IPS DF 6.9 (cell line): ENCODE measurements at regions not wholly inside any gene's neighbourhood (a gene's known extent, or its start where the extent isn't known, plus 50 kb on each side); places are given as distances from the start of the nearest gene placed in this dataset.
"Not testable (repeated sequence)": the region's sequence is repeated elsewhere in the genome, so short reads cannot be mapped to it uniquely, and the experiment has no call there.

Experiments
- DNase-seq: peaks from one replicate; pipeline ENCODE4 v3.0.0-alpha.2; 2013; ENCODE audit warnings: low read depth, low spot score
- H3K27ac ChIP-seq: one replicate; pipeline ENCODE4 v1.5.1; 2013; ENCODE audit warnings: low read length, control low read depth
- H3K27me3 ChIP-seq: 2 replicates; pipeline ENCODE4 v1.6.1; 2013; ENCODE audit warnings: mild to moderate bottlenecking, low read length; ENCODE audit not compliant: control insufficient read depth, insufficient read depth
- H3K36me3 ChIP-seq: 2 replicates; pipeline ENCODE4 v1.6.1; 2013; ENCODE audit warnings: low read length; ENCODE audit not compliant: control insufficient read depth, insufficient read depth
- H3K4me1 ChIP-seq: 2 replicates; pipeline ENCODE4 v1.6.1; 2013; ENCODE audit warnings: low read length; ENCODE audit not compliant: control insufficient read depth, insufficient read depth
- H3K4me3 ChIP-seq: 2 replicates; pipeline ENCODE4 v1.5.1; 2013; ENCODE audit warnings: mild to moderate bottlenecking, low read length
- H3K9me3 ChIP-seq: 2 replicates; pipeline ENCODE4 v1.6.1; 2013; ENCODE audit warnings: low read length, inconsistent platforms; ENCODE audit not compliant: control insufficient read depth, insufficient read depth
- WGBS: extraction: QIAGEN DNeasy Blood & Tissue Kit; methylation state at CpG from one replicate; pipeline ENCODE4 v1.1.7; 2013; ENCODE audit warnings: mixed read lengths, missing lambda C conversion rate; ENCODE audit not compliant: insufficient read length, insufficient coverage; 5-methylcytosine and 5-hydroxymethylcytosine counted together

DNA sequence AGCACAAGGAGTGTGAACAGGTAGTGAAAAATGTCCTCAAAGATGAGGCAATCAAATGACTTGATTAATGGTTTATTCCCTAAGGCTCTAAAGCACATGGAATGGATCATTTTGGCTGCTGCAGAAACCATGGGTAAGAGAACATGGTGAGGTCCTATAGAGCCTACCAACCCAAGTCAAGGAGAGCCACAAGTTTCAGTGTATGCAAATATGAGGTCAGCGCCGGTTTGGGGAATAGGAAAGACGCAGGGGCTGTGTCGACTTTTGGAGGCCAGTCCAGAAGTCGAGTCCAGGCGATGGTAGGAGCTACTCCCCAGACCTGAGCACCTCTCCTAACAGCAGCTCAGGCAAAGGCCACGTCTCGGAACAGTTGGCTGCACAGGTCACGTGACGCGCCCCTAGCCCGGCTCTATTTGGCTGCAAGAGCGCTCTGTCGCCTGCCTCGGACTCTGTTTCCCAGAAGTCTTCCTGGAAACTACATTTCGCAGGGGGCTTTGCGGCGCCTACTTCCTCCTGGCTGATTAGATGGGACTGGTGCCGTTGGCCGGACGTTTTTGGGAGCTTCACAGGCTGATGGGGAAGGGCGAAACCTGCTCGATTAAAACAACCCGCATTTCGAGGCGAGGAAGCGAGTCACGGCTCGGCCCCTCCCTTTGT, 74.4 kb upstream of the CHD6 start:
- H3K9me3 ChIP-seq, result no peaks in the 10 kb centered on the region
- peak overlapping the region; percentile 45; the same call in 1 of the 2 replicates for H3K4me3 ChIP-seq
- H3K36me3 ChIP-seq, result no peaks in the 10 kb centered on the region
- no CpG with 5 or more reads among the region's 29 CpGs for WGBS
- no peaks in the 10 kb centered on the region for H3K27me3 ChIP-seq
- no peak overlapping the region for H3K27ac ChIP-seq
- DNase-seq, result peak; percentile 93
- H3K4me1 ChIP-seq, result peaks cover 3% of the 10 kb centered on the region; the same call in 1 of the 2 replicates

DNA sequence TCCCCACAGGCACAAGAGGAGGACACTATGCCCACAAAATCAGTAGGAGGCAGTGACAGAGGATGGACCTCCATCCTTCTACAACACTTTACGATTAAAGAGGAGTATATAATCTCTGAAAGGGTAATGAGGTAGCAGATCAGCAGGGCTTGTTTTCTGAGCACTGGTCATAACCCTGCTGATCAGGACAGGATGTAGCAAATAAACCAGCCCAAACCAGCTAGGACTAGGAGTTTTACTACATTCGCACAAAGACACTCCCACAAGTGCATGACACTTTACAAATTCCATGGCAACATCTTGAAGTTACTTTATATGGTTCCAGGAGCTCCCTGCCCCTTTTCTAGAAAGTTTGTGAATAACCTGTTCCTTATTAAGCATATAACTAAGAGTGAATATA, 73.3 kb upstream of the CHD6 start:
- H3K36me3 ChIP-seq, result no peaks in the 10 kb centered on the region
- no CpG with 5 or more reads among the region's 2 CpGs for WGBS
- peaks cover 3% of the 10 kb centered on the region; the same call in 1 of the 2 replicates for H3K4me1 ChIP-seq
- DNase-seq, result no peak
- no peak overlapping the region for H3K4me3 ChIP-seq
- H3K27me3 ChIP-seq, result no peaks in the 10 kb centered on the region
- no peaks in the 10 kb centered on the region for H3K9me3 ChIP-seq
- no peak overlapping the region for H3K27ac ChIP-seq

DNA sequence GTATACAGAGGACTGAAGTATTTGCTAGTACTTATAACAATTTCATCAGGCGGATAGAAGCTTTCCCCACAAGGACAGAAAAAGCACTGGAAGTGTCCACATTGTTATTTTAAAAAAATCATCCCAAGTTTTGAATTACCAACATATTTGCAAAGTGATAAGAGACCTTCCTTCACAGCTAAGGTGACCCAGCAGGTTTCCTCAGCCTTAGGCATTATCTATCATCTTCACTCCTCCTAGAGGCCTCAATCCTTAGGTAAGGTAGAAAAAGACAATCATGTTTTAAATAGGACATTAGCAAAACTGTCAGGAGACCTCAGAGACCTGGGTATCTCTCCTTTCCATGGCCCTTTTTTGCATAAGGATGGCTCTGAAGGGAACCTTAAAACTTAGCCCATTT, 72.5 kb upstream of the CHD6 start:
- no peak for DNase-seq
- peaks cover 3% of the 10 kb centered on the region; the same call in 1 of the 2 replicates for H3K4me1 ChIP-seq
- H3K9me3 ChIP-seq, result no peaks in the 10 kb centered on the region
- H3K4me3 ChIP-seq, result no peak overlapping the region
- H3K27ac ChIP-seq, result no peak overlapping the region
- no peaks in the 10 kb centered on the region for H3K27me3 ChIP-seq
- no peaks in the 10 kb centered on the region for H3K36me3 ChIP-seq
- no CpG with 5 or more reads among the region's 1 CpG for WGBS

DNA sequence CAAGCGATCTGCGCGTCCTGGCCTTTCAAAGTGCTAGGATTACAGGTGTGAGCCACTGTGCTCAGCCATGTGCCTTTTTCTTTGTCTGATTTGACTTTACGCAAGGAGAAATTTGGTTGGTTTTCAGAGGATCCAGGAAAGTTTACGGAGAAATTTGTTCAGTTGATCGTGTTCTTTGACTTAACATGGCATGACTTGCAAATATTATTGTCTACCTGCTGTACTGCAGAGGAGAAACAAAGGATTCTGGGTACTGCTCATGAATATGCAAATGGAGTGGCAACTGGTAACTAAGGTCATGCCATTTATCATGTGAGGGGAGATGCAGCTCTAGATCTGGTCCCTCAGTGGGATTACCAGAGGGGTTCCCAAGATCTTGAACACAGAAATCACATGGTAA, 68.8 kb upstream of the CHD6 start:
- no peak overlapping the region for H3K27ac ChIP-seq
- no peaks in the 10 kb centered on the region for H3K36me3 ChIP-seq
- no peak for DNase-seq
- no CpG with 5 or more reads among the region's 6 CpGs for WGBS
- H3K4me3 ChIP-seq, result no peak overlapping the region
- no peaks in the 10 kb centered on the region for H3K27me3 ChIP-seq
- H3K9me3 ChIP-seq, result no peaks in the 10 kb centered on the region
- peaks cover 1% of the 10 kb centered on the region; the same call in 1 of the 2 replicates for H3K4me1 ChIP-seq

DNA sequence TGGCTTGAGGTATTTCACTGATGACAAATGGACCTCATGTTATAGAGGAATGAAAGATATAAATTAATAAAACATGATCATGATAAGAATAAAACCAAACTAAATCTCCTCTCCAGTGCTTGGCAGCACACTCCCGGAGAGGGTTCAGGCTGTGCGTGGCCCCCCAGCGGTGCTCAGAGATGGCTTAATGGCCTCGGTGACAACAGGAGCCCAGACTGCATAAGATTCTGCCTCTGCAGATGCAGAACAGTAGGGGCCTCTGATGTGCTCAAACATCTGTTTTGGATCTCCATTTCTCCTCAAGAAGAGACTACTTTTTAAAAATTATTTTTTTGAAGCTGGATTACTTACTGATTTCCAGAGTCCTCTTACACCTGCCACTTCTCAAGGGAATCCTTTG, 67.0 kb upstream of the CHD6 start:
- WGBS, result no CpG with 5 or more reads among the region's 4 CpGs
- not testable (repeated sequence) for H3K4me3 ChIP-seq, DNase-seq, H3K36me3 ChIP-seq, H3K4me1 ChIP-seq, H3K27ac ChIP-seq, H3K9me3 ChIP-seq, H3K27me3 ChIP-seq

DNA sequence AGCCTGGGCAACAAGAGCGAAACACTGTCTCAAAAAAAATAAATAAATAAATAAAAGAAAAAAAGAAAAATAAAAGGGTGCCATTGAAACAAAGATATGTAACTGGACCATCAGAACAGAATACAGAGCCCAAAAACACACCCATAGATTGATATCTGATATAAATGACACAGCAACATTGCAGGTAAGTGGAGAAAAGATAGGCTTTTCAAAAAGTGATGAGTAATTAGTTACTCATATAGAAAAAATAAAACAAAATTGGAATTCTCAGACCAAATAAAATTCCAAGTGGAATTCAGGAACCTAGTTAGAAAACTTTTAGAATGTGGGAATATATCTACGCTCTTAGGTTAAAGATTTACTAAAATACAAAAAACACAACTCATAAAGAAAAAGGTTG, 60.6 kb upstream of the CHD6 start:
- Histone ChIP-seq H3K27me3 (no peaks in the 10 kb centered on the region), H3K4me1 (no peaks in the 10 kb centered on the region)
- no CpG with 5 or more reads among the region's 2 CpGs for WGBS

DNA sequence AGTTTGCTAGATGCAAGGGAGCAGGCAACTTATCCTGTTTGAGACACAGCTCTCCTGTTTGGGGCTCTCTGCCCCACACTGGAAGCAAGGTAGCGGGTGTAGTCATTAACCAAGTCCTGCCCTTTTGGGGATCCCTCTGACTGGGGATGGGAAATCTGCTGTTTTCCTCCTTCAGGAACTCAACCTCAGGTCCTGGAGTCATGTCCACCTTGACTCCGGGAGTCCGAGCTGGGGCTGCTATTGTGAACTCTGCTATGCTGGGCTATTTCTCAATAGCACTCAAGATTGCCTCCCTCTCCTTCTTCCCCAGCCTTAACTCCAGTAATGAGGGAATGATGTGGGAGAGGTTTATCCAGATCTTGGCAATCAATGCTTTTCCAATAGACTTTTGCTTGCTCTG, 54.1 kb upstream of the CHD6 start:
- Histone ChIP-seq H3K4me1 (peaks cover 3% of the 10 kb centered on the region; the same call in 1 of the 2 replicates), H3K27me3 (no peaks in the 10 kb centered on the region), H3K4me3 (no peak overlapping the region), H3K9me3 (no peaks in the 10 kb centered on the region), H3K27ac (no peak overlapping the region), H3K36me3 (no peaks in the 10 kb centered on the region)
- WGBS, result no CpG with 5 or more reads among the region's 3 CpGs
- DNase-seq, result no peak

More for the DNA sequence above, 60.6 kb upstream of the CHD6 start:
- H3K9me3 ChIP-seq, result no peaks in the 10 kb centered on the region
- H3K4me3 ChIP-seq, result no peak overlapping the region
- no peak for DNase-seq
- no peaks in the 10 kb centered on the region for H3K36me3 ChIP-seq
- H3K27ac ChIP-seq, result no peak overlapping the region

DNA sequence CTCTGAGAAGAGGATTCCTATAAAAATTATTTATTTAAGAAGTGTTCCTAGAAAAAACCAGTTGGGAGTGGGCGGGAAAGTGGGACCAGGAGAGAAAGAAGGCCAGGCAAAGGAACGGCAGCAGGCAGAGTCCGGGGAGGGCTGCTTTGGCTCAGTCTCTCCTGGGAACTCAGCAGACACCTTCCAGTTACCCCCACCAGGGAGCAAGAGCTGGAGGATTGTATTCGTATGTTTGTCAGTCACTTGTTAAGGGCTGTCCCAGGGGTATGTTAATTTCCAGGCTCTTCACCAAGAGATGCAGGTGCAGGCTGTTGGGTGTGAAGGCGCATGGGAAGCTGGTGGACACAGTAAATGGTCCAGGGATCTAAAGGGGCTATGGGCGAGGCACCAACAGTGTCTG, 53.0 kb upstream of the CHD6 start:
- Histone ChIP-seq H3K4me3 (no peak overlapping the region), H3K9me3 (no peaks in the 10 kb centered on the region), H3K27me3 (no peaks in the 10 kb centered on the region), H3K36me3 (no peaks in the 10 kb centered on the region), H3K27ac (no peak overlapping the region), H3K4me1 (peaks cover 3% of the 10 kb centered on the region; the same call in 1 of the 2 replicates)
- WGBS, result no CpG with 5 or more reads among the region's 6 CpGs
- no peak for DNase-seq

DNA sequence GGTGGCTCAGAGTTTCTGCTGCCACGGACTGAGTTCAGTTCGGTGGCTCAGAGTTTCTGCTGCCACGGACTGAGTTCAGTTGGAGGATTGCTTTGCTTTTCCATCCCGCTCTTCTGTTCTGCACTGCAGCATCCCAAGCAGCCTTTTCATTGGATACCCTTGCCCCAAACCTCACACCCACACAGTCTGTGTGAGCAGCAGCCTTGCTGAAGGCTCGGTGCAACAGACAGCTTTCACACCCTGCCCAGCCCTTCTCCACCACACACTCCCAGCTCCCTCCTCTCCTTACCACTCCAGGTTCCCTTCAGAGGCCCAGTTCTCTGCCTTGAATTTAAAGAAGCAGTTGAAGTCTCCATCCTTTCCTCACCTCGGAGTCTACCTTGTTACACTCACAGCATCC, 52.5 kb upstream of the CHD6 start:
- Histone ChIP-seq H3K4me1 (peaks cover 3% of the 10 kb centered on the region; the same call in 1 of the 2 replicates), H3K4me3 (no peak overlapping the region), H3K27ac (no peak overlapping the region), H3K36me3 (no peaks in the 10 kb centered on the region), H3K27me3 (no peaks in the 10 kb centered on the region), H3K9me3 (no peaks in the 10 kb centered on the region)
- DNase-seq, result no peak
- WGBS, result no CpG with 5 or more reads among the region's 6 CpGs

DNA sequence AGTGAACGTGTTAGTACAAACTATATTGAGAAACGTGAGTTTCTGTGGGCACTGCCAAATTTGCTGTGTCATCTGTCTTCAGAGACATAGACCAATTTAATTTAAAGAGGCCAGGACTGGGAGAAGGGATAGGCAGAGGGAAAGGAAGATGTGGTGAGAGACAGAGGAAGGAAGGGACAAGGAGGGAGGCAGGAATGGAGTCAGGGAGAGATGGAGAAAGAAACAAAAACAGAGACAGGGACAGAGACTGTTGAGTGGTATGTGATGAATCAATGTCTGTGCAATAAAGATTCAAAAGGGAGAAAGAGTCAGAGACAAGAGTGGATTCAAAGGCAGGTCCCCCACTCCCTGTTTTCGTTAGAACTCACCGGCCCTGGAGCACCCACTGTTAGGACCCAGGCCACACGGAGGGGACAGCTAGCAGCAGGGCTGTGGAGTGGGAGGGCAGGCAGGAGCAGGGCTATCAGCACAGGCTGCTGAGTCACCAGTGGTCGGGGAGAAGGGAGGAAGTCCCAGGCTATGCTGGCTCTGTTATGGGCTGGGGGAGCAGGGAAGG, 51.6 kb upstream of the CHD6 start:
- Histone ChIP-seq H3K4me1 (peaks cover 3% of the 10 kb centered on the region; the same call in 1 of the 2 replicates), H3K27me3 (no peaks in the 10 kb centered on the region), H3K9me3 (no peaks in the 10 kb centered on the region), H3K27ac (no peak overlapping the region), H3K4me3 (no peak overlapping the region), H3K36me3 (no peaks in the 10 kb centered on the region)
- DNase-seq, result no peak
- WGBS, result no CpG with 5 or more reads among the region's 6 CpGs
